ENCODE measurements at regions not wholly inside any gene's neighbourhood (a gene's known extent, or its start where the extent isn't known, plus 50 kb on each side); places are given as distances from the start of the nearest gene placed in this dataset.

GRCh38 chr5:167152561-167152960, 1138.9 kb upstream of the WWC1 start:
- Mint-ChIP-seq H3K4me3 (ENCODE audit: unreplicated experiment) (no peak overlapping the region), H3K9me3 (ENCODE audit: unreplicated experiment) (no peaks in the 10 kb centered on the region), H3K4me1 (ENCODE audit: insufficient read depth, unreplicated experiment) (peaks cover 7% of the 10 kb centered on the region), H3K36me3 (ENCODE audit: insufficient read depth, unreplicated experiment) (no peaks in the 10 kb centered on the region), H3K27me3 (ENCODE audit: insufficient read depth, unreplicated experiment) (no peaks in the 10 kb centered on the region), H3K27ac (ENCODE audit: low read depth, unreplicated experiment) (no peak overlapping the region)
- DNase-seq (ENCODE audit: unreplicated experiment), result peak; percentile 62
- no TSS peak for BruUV-seq (replicated peaks)
- intact Hi-C loops (cut with micrococcal nuclease), result no loop called here
- no peak for TF ChIP-seq CTCF (IDR thresholded peaks at IDR 0.05; ENCODE audit: unreplicated experiment)
- ChIA-PET POLR2A (no interaction called here), CTCF (interaction anchor here (0.6 to 1.4 kb wide), 4 partner anchors 10 to 27 kb away, joined by 3 read pairs; no protein-coding TSS in a partner anchor)

DNA sequence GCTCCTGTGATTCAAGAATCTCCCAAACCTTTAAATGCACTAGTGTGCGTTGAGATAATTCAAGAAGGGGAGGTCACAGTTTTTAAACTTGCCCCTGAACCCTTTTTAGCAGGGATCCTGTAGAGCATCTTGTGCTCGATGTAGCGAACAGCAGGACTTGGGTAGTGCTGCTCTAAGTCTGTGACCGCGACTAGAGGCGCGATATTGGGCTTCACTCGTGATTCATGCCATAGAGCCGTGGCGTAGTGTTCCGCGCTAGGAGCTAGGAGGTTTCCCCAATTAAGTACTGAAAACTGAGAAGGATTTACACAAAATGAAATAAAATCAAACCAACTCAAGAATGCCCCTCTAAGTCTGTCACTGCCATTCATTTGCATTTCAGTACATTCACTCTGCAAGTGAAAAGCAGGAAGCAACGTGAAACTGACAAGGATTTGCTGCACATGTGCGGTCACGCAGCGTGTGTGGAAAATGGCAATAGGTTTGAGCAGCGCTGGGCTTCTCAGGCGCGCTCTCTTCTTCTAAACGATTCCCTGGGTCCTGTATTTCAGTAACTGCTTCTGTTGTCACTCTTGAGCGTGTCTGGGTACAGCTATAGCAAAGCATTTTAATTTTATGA, 1135.9 kb upstream of the WWC1 start:
- POLR2A ChIA-PET, result no interaction called here
- TF ChIP-seq CTCF (IDR thresholded peaks at IDR 0.05; ENCODE audit: unreplicated experiment), result no peak
- H3K4me1 Mint-ChIP-seq (ENCODE audit: insufficient read depth, unreplicated experiment), result peaks cover 7% of the 10 kb centered on the region

GRCh38 chr5:167156446-167156845, 1135.0 kb upstream of the WWC1 start:
- Mint-ChIP-seq H3K27me3 (ENCODE audit: insufficient read depth, unreplicated experiment) (no peaks in the 10 kb centered on the region), H3K4me3 (ENCODE audit: unreplicated experiment) (no peak overlapping the region), H3K36me3 (ENCODE audit: insufficient read depth, unreplicated experiment) (no peaks in the 10 kb centered on the region), H3K4me1 (ENCODE audit: insufficient read depth, unreplicated experiment) (peaks cover 7% of the 10 kb centered on the region), H3K27ac (ENCODE audit: low read depth, unreplicated experiment) (no peak overlapping the region), H3K9me3 (ENCODE audit: unreplicated experiment) (no peaks in the 10 kb centered on the region)
- BruUV-seq (replicated peaks), result no TSS peak
- TF ChIP-seq CTCF (IDR thresholded peaks at IDR 0.05; ENCODE audit: unreplicated experiment), result no peak
- intact Hi-C loops (cut with micrococcal nuclease), result no loop called here
- ChIA-PET CTCF (interaction anchor here (0.6 kb wide), 1 partner anchor 556 kb away, joined by 3 read pairs; no protein-coding TSS in a partner anchor), POLR2A (no interaction called here)
- no peak for DNase-seq (ENCODE audit: unreplicated experiment)

More for the DNA sequence above, 1135.9 kb upstream of the WWC1 start:
- BruUV-seq (replicated peaks), result no TSS peak
- no peak for DNase-seq (ENCODE audit: unreplicated experiment)
- Mint-ChIP-seq H3K4me3 (ENCODE audit: unreplicated experiment) (no peak overlapping the region), H3K9me3 (ENCODE audit: unreplicated experiment) (no peaks in the 10 kb centered on the region), H3K36me3 (ENCODE audit: insufficient read depth, unreplicated experiment) (no peaks in the 10 kb centered on the region), H3K27me3 (ENCODE audit: insufficient read depth, unreplicated experiment) (no peaks in the 10 kb centered on the region), H3K27ac (ENCODE audit: low read depth, unreplicated experiment) (no peak overlapping the region)
- CTCF ChIA-PET, result no interaction called here
- intact Hi-C loops (cut with micrococcal nuclease), result no loop called here

DNA sequence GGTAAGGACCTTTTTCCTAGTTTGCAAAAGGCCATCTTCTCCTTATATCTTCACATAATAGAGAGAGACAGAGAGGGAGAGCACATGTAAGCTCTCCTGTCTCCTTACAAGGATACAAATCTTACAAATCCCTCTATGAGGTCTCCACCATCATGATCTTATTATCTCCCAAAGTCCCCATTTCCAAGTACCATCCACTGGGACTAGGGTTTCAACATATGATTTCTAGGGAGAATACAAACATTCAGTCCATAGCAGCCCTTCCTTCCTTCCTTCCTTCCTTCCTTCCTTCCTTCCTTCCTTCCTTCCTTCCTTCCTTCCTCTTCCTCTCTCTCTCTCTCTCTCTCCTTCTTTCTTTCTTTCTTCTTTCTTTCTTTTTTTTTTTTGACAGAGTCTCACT, 1132.9 kb upstream of the WWC1 start:
- no peak overlapping the region for H3K4me3 Mint-ChIP-seq (ENCODE audit: unreplicated experiment)

More for the DNA sequence above, 1132.9 kb upstream of the WWC1 start:
- TF ChIP-seq CTCF (IDR thresholded peaks at IDR 0.05; ENCODE audit: unreplicated experiment), result no peak
- Mint-ChIP-seq H3K4me1 (ENCODE audit: insufficient read depth, unreplicated experiment) (no peaks in the 10 kb centered on the region), H3K27me3 (ENCODE audit: insufficient read depth, unreplicated experiment) (no peaks in the 10 kb centered on the region), H3K36me3 (ENCODE audit: insufficient read depth, unreplicated experiment) (no peaks in the 10 kb centered on the region), H3K9me3 (ENCODE audit: unreplicated experiment) (no peaks in the 10 kb centered on the region), H3K27ac (ENCODE audit: low read depth, unreplicated experiment) (no peak overlapping the region)
- ChIA-PET CTCF (no interaction called here), POLR2A (no interaction called here)
- no TSS peak for BruUV-seq (replicated peaks)
- intact Hi-C loops (cut with micrococcal nuclease), result no loop called here
- no peak for DNase-seq (ENCODE audit: unreplicated experiment)

Measured in MCF 10A (cell line).